Neutrophil (primary cell): ENCODE measurements at regions not wholly inside any gene's neighbourhood (a gene's known extent, or its start where the extent isn't known, plus 50 kb on each side); places are given as distances from the start of the nearest gene placed in this dataset.

ENCODE experiments used
- H3K27ac ChIP-seq: fragments of 200-600 bp; sonication (generic); 2 replicates; pipeline ENCODE4 v1.5.1; 2016; ENCODE audit warnings: mild to moderate bottlenecking, moderate library complexity
- H3K27me3 ChIP-seq: fragments of 200-600 bp; sonication (generic); 2 replicates; pipeline ENCODE4 v1.6.0; 2016; ENCODE audit warnings: mild to moderate bottlenecking
- H3K36me3 ChIP-seq: fragments of 200-600 bp; sonication (generic); 2 replicates; pipeline ENCODE4 v1.5.1; 2017
- H3K4me1 ChIP-seq, 2 experiments: fragments of 200-600 bp in 1 of 2; sonication (generic) in 1 of 2; 1 replicate in 1 of 2; 2 replicates in 1 of 2; pipeline versions ENCODE4 v1.5.1 to v1.6.1; 2013 to 2016; ENCODE audit warnings: low read depth in 1 of 2, low read length in 1 of 2, mild to moderate bottlenecking in 1 of 2, moderate library complexity in 1 of 2; ENCODE audit not compliant: control insufficient read depth in 1 of 2, insufficient read depth in 1 of 2
- H3K4me3 ChIP-seq, 2 experiments: fragments of 200-600 bp in 1 of 2; sonication (generic) in 1 of 2; 1 replicate in 1 of 2; 2 replicates in 1 of 2; pipeline ENCODE4 v1.5.1; 2013 to 2016; ENCODE audit warnings: low read depth in 1 of 2, low read length in 1 of 2, mild to moderate bottlenecking in 1 of 2, moderate library complexity in 1 of 2
- H3K9me3 ChIP-seq: fragments of 200-600 bp; sonication (generic); 2 replicates; pipeline ENCODE4 v1.5.1; 2016
- CTCF ChIP-seq: fragments of 200-600 bp; sonication (generic); IDR thresholded peaks from 2 replicates; pipeline ENCODE4 v1.5.1; 2016; ENCODE audit warnings: antibody characterized with exemption

GRCh38 chr15:69609176-69609575 lies 156.6 kb downstream of the RPLP1 start:
- Histone ChIP-seq H3K36me3 (no peaks in the 10 kb centered on the region), H3K9me3 (no peaks in the 10 kb centered on the region), H3K27ac (no peak overlapping the region), H3K4me3 (no peak overlapping the region), H3K27me3 (no peaks in the 10 kb centered on the region), H3K4me1 (peaks cover 6 to 17% of the 10 kb centered on the region in 2 experiments)
- TF ChIP-seq CTCF = no peak

GRCh38 chr15:69609776-69610175 lies 157.2 kb downstream of the RPLP1 start:
- Histone ChIP-seq H3K4me3 (no peak overlapping the region), H3K9me3 (no peaks in the 10 kb centered on the region), H3K27me3 (no peaks in the 10 kb centered on the region), H3K36me3 (no peaks in the 10 kb centered on the region), H3K4me1 (peaks cover 6 to 16% of the 10 kb centered on the region in 2 experiments), H3K27ac (peak overlapping the region; percentile 50)
- no peak for TF ChIP-seq CTCF

DNA sequence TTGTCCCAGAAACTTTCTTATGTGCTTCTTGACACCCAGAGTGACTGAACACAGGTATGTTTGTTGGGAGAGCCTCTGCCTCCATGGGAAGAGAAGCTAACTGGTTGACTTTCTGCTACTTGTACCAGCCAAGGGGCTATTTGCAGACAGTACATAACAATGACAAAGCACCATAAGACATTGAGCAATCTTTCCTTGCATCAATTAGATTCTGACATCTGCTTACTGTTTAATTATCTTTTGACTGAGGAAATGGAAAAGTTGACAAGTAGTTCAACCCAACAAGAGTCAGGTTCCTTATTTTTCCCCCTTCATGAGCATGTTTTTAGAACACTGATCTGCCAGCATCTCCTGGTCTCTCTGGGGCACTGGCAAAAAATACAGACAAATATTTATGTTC lies 157.7 kb downstream of the RPLP1 start:
- H3K9me3 ChIP-seq = no peaks in the 10 kb centered on the region
- no peak overlapping the region for H3K4me3 ChIP-seq
- peak overlapping the region; percentile 50 for H3K27ac ChIP-seq
- no peaks in the 10 kb centered on the region for H3K36me3 ChIP-seq
- H3K4me1 ChIP-seq = peaks cover 6 to 16% of the 10 kb centered on the region in 2 experiments
- H3K27me3 ChIP-seq = no peaks in the 10 kb centered on the region
- TF ChIP-seq CTCF = no peak

DNA sequence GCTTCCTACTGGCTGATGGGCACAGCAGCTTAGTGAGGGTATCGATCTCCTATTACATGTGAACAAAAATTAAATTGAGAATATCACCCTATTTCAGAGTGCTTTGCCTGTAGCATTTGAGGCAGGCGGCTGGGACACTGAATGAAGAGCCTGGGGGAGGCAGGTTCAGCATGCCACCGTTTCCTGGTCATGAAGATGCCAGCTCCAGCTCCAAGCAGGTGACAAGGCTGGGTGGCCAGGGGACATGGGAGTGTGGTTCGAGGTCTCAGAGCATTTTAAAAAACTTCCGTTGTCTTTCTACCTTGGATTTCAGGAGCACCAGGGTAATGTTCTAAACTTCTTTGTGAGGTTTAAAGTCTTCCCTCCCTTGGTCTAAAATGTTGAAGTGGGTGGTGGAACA lies 158.2 kb downstream of the RPLP1 start:
- no peaks in the 10 kb centered on the region for H3K9me3 ChIP-seq

GRCh38 chr15:69612112-69612511 lies 159.5 kb downstream of the RPLP1 start:
- no peaks in the 10 kb centered on the region for H3K9me3 ChIP-seq
- no peak for TF ChIP-seq CTCF
- H3K4me1 ChIP-seq = peaks cover 6 to 16% of the 10 kb centered on the region in 2 experiments
- no peak overlapping the region for H3K27ac ChIP-seq
- no peaks in the 10 kb centered on the region for H3K27me3 ChIP-seq
- H3K4me3 ChIP-seq = no peak overlapping the region
- no peaks in the 10 kb centered on the region for H3K36me3 ChIP-seq

More for the DNA sequence above, 158.2 kb downstream of the RPLP1 start:
- no peak overlapping the region for H3K4me3 ChIP-seq
- H3K27me3 ChIP-seq = no peaks in the 10 kb centered on the region
- peaks cover 6 to 16% of the 10 kb centered on the region in 2 experiments for H3K4me1 ChIP-seq
- peak overlapping the region; percentile 50 for H3K27ac ChIP-seq
- H3K36me3 ChIP-seq = no peaks in the 10 kb centered on the region
- TF ChIP-seq CTCF = no peak

DNA sequence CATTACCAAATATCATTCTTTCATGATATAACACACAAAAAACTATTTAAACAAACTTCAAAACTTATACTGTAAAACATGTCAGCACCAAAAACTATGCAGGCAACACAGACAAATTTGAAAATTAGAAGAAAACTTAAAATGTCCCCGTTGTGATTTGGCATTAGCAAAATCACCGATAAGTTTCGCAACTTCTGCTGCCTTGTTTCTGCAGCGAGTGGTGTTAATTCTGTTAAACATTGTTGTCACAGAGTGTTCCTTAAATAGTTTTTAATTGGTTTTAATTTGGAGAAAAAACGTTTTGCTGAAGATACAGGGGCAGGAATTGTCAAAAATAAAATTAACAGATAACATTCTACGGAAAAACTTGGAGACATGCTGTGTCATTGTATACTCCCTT lies 160.6 kb downstream of the RPLP1 start:
- Histone ChIP-seq H3K9me3 (no peaks in the 10 kb centered on the region), H3K36me3 (no peaks in the 10 kb centered on the region), H3K27ac (no peak overlapping the region), H3K27me3 (no peaks in the 10 kb centered on the region), H3K4me1 (peaks cover 6 to 16% of the 10 kb centered on the region in 2 experiments), H3K4me3 (no peak overlapping the region)
- TF ChIP-seq CTCF = no peak
